HG03354 (cell line): ENCODE measurements at regions not wholly inside any gene's neighbourhood (a gene's known extent, or its start where the extent isn't known, plus 50 kb on each side); places are given as distances from the start of the nearest gene placed in this dataset.

Experiments used
- ATAC-seq: cut with Tn5 transposase; IDR thresholded peaks from one replicate; pipeline ENCODE4 v1.9.1; 2021; ENCODE audit warnings: mild to moderate bottlenecking; ENCODE audit not compliant: unreplicated experiment, poor library complexity, severe bottlenecking

GRCh38 chr1:98032958-98033357 is 112.1 kb upstream of the DPYD start:
- no peak for ATAC-seq

GRCh38 chr1:98030976-98031375 is 110.1 kb upstream of the DPYD start:
- ATAC-seq: no peak

GRCh38 chr1:98030483-98030882 is 109.6 kb upstream of the DPYD start:
- ATAC-seq: no peak

GRCh38 chr1:98028800-98029199 is 108.0 kb upstream of the DPYD start:
- no peak for ATAC-seq

DNA sequence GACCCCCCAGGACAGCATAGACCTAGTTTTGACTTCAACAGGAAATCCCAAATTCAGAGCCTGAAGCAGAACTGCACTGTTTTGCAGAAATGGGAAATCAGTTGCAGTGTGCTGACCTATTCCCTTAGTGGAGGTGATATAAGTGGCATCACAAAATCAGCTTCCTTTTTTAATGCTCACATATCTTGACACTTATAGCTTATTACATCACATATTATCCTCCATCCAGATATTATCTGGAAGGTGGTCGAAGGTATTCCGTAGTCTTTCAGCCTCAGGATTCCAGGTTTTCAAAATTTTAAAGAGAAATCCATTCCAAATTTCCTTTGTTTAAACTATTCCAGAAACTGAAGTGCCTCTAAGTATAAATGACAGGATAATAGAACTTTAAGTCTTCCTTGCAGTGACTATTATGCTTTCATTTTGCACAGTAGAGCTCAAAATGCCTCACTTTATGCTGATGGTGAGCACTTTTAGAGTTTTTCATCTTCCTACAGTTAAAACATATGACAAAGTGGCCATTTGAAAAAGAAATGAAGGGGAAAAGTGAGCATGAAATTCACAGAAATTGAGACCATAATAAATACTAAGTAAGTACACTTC is 106.4 kb upstream of the DPYD start:
- no peak for ATAC-seq

- no peak for ATAC-seq
Measured at GRCh38 chr1:98025858-98026257, 105.0 kb upstream of the DPYD start.

DNA sequence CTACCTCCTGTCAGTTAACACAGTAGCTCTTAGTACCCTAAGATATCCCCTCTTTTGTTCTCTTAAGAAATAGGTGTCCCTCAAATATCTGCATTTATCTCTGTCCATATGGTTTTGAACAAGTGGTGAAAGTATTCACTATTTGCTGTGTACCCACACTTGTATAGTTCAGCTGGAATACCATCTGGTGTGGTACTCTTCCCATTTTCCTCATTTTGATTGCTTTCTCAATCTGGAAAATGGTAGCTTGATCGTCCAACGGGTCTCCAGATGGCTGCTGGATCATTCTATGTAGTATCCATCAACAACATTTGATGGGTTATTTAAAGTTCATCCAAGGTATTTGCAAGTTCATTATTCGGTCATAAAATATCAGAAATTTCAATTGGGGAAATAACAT is 100.3 kb upstream of the DPYD start:
- no peak for ATAC-seq

DNA sequence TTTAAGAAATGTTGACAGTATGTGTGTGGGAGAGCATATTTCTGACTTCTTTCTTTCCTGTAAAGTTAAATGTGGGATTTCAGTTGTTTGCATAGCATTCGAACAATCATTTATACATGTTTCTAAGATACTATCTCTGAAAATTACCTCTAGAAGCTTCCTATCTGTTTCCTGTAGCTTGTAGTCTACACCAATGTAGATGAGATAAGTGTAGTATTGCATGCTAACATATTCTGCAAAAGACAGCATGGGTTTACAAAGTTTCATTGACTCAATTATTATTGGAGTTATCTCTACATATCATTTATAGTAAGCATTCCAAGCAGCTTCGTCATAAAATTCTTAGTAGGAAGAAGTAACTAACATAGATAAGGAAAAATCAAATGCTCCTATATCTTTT is 98.9 kb upstream of the DPYD start:
- no peak for ATAC-seq

- ATAC-seq: no peak
Measured at GRCh38 chr1:98018074-98018473, 97.2 kb upstream of the DPYD start.

DNA sequence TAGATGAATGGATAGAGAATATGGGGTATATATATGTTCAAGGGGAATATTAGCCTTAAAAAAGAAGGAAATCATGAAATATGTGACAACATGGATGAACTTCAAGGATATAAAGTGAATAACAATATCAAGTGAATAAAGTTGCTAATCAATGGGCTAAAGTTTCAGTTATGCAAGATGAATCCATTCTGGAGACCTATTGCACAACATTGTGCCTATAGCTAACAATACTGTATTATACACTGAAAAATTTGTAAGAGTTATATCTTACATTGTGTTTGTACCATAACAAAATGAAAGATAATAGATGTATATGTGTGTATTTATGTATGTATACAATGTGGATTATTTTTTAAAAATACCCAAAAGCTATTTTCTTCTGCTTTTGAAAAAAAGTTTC is 96.3 kb upstream of the DPYD start:
- ATAC-seq: no peak

GRCh38 chr1:98008373-98008772 is 87.5 kb upstream of the DPYD start:
- ATAC-seq: no peak

- ATAC-seq: no peak
Measured at GRCh38 chr1:98005326-98006010, 84.6 kb upstream of the DPYD start.

DNA sequence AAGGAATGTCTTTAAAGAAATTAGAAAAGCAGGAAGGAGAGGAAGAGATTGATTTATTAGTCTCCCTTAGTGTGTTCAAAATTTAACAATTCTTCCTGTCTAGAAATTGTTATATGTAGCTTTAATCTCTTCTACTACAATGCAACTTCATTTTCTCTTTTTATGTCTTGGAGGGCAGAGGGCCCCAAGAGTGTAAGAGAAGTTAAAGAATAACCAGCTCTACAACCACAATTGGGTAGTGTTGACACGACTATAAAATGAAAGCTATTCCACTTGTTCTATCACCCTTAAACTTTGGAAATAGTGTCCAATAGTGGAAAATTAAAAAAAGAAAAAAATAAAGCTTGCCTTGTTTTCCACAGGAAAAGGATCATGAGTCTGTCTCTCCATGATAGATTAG is 82.6 kb upstream of the DPYD start:
- peak; percentile 53 for ATAC-seq

DNA sequence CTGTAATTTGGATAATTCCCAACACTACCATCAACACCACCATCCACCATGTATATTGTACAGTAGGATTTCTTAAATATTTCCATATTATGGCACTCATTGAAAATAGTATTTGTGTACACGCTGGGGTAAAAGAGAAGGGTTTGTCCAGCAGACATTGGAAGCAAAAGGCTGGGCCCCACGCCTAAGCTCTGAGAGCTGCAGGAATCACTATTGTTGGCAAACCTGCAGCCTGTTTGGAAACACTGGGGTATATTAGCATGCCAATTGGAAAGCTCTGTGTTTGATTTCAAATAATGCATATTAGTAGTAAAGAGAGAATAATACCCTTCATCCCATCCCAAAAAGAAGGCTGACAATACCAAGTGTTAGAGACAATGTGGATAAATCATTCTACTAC is 81.5 kb upstream of the DPYD start:
- no peak for ATAC-seq

GRCh38 chr1:98001764-98002163 is 80.9 kb upstream of the DPYD start:
- ATAC-seq: no peak

- ATAC-seq: no peak
Measured at GRCh38 chr1:97999320-97999719, 78.5 kb upstream of the DPYD start.

- ATAC-seq: no peak
Measured at GRCh38 chr1:97996880-97997279, 76.0 kb upstream of the DPYD start.

DNA sequence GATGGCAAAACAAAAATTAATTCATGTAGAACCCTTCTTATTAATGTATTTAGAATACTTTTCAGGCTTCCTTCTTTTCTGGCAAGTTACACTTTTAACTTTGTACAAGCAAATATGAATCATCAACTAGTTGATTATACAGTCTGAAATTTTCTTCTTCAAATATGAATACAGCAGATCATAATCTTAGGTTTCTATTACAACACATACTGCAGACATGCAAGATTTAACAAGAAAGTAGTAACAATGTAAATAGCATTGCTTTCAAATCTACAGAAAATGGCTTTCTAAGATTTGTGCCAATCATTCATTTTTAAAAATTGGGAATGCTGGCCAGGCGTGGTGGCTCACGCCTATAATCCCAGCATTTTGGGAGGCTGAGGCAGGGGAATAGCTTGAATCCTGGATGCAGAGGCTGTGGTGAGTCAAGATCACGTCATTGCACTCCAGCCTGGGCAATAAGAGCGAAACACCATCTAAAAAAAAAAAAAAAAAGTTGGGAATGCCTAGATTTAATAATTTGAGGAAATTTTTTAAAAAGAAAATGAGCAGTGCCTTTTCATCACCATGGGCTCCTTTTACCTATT is 68.4 kb upstream of the DPYD start:
- ATAC-seq: no peak

DNA sequence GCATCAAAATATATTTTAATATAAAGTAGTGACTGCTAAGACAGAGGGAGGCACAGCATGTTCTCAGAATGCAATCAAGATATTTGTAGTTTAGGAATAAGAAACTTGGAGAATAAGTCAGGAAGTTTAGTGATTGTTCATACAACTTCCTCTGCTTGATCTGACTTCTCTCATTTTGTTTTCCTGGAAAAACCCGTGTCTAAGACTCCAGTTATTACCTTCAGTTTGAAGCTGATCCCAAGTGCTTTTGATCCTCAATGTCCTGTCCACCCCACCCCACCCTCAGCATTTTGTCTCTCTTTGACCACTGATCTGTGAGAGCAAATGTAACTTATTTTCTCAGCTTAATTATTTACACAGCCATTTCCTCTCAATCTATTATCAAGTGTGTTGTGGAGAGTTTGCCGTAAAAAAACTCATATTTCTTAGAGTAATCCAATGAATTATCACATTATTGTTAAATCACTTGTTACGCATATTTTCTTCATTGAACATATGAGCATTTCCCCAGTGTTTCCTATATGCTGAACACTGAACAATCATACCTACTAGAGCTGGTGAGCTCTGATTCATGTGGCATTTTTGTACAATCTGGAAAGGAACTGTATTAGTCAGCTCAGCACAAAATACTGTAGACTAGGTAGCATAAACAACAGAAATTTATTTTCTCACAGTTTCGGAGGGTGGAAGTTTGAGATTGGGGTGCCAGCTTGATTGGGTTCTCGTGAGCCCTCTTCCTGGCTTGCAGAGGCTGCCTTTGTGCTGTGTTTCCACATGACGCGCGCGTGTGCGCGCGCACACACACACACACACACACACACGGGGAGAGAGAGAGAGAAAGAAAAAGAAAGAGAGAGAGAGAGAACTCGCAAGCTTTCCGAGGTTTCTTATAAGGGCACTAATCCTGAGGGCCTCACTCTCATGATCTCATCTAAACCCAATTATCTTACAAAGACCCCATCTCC is 65.5 kb upstream of the DPYD start:
- ATAC-seq: no peak

- ATAC-seq: no peak
Measured at GRCh38 chr1:97983126-97983525, 62.3 kb upstream of the DPYD start.
